ENCODE measurements at regions not wholly inside any gene's neighbourhood (a gene's known extent, or its start where the extent isn't known, plus 50 kb on each side); places are given as distances from the start of the nearest gene placed in this dataset.

DNA sequence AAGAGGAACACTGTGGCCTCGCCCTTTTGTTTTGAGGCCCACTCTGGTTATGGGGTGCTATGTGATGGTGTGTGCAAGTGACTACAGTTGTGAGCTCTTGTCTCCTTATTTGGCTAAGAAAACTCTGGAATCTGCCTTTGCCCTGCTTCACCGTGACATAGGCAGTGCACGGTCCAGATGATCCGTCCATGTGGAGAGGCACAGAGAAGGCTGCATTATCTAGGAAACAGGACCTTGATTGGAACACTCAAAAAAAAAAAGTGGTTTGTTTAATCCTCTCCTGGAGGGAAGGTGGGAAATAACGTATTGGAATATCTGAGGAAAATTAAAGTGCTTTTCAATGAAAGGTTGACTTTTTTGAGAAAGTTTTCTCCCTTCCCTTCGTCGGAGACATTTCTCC lies 233.3 kb downstream of the CHD9NB start:
- TF ChIP-seq CTCF (optimal IDR thresholded peaks at IDR 0.05 in 1 of 3, IDR thresholded peaks at IDR 0.05 in 1 of 3, conservative IDR thresholded peaks at IDR 0.05 in 1 of 3; ENCODE audit: extremely low read depth in 1 of 3, insufficient read depth in 2 of 3, low read length in 3 of 3), result no peak
- no peak for TF ChIP-seq EZH2 (IDR thresholded peaks at IDR 0.05; ENCODE audit: low read length)

Measured in keratinocyte (primary cell).